ENCODE measurements at regions not wholly inside any gene's neighbourhood (a gene's known extent, or its start where the extent isn't known, plus 50 kb on each side); places are given as distances from the start of the nearest gene placed in this dataset.

DNA sequence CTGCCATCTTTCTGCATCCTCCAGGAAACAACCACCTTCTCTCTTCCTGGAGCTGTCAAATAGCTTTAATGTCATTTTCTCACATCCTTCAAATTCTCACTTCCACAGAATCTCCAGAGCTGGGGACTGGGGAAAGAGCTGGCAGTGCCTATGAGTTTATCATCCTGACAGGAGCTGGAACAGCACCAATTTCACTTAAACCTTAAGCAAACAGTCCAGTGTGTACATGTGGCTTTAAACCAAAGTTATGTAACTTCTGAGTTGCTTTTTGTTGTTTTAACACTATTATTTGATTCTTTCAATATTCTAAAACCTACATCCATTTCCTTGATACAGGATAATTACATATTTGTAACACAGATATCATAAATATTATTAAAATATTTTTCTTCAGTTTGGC is 331.5 kb upstream of the ARGLU1 start:
- no peak for DNase-seq (ENCODE audit: low spot score)
- intact Hi-C loops (cut with DNase I), result no loop called here
- no peak for ATAC-seq

DNA sequence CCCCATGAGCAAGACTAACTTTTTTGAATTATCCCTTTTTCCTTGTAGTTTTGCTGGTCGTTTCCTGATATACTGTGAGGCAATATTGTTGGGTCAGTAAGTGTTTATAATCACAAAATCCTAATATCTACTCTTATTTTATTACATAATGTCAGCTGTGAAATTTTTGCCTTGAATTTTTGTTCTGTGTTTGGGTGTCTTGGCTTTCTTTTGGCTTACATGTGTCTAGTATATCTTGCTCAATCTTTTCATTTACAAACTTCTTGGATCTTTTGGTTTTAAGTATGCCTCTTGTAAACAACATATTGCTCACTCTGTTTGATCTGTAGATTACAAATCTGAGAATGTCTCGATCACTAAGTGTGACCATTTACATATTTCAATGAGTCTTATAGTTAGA is 330.3 kb upstream of the ARGLU1 start:
- DNase-seq (ENCODE audit: low spot score) (no peak), ATAC-seq (no peak)
- intact Hi-C loops (cut with DNase I), result no loop called here

DNA sequence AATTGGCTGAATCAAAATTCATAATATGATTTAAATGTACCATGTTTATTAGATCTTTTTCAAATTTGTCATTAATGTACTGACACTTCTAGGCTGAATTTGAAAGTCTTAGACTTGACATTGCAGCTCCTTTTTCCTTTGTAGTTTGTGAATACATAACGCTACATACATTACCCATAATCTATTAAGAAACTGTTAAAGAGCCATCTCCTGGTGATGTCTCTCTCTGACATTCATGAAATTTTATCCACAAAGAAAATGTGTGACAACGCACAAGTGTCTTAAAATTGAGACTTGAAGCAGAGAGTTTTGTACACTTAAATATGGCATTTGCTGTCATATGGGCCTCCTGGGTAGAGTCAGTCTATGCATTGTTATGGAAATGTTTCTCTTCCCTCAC is 320.2 kb upstream of the ARGLU1 start:
- DNase-seq (ENCODE audit: low spot score) (no peak), ATAC-seq (no peak)
- intact Hi-C loops (cut with DNase I), result no loop called here

DNA sequence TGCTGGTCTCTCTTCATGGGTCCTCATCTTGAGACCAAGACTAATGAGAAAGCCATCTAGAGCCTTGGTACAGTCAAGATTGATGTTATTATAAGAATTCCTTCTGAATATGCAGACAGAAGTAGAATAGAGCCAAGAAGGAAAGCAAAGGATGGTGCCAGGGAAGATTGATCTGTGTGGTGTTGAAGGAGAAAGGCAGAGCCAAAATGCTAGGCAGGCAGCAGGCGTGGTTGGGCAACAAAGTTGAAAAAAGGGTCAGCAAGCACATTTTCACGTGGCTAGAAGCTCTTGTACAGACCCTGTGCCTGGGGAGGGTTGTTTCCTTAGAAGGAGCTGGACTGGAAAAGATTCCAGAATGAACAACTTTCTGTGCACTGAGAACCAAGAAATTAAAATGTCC is 319.7 kb upstream of the ARGLU1 start:
- ATAC-seq, result no peak
- DNase-seq (ENCODE audit: low spot score), result no peak
- intact Hi-C loops (cut with DNase I), result no loop called here

DNA sequence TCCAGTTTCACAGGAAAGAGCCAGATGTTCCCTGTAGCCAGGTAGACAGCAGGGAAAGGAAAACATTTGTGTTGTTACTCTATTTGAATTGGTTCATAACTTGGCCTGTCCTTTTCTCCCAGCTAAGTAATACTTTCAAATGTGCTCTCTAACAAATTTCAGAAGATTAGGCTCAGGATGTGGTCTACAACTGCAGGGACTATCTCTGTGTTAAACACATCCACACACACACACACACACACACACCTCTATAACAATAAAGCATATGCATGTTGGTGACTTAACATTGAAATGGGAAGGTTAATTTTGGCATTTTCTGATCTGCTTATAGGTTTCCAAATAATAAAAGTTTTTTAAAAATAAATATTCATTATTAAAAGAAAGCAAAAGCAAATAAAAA is 316.0 kb upstream of the ARGLU1 start:
- DNase-seq (ENCODE audit: low spot score) (no peak), ATAC-seq (no peak)
- intact Hi-C loops (cut with DNase I), result no loop called here

DNA sequence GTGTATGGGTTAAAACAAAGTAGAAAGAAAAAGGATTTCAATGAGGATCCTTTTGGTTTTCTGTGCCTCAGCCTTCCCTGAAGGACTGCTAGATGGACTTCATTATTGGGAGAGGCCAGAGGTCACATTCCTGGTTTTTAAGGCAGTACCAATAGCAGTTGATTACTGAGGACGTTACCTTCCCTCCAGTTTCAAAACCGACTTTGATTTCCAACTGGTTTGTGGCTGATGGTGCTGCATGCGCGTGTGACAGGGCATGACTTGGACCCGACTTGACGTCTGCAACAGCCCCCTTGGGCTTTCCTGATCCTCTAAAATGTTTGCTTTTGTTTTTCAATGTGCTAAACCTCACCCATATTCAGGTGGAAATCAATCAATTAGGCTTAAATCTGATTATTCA is 314.3 kb upstream of the ARGLU1 start:
- intact Hi-C loops (cut with DNase I), result no loop called here
- DNase-seq (ENCODE audit: low spot score) (no peak), ATAC-seq (peak; percentile 41)

DNA sequence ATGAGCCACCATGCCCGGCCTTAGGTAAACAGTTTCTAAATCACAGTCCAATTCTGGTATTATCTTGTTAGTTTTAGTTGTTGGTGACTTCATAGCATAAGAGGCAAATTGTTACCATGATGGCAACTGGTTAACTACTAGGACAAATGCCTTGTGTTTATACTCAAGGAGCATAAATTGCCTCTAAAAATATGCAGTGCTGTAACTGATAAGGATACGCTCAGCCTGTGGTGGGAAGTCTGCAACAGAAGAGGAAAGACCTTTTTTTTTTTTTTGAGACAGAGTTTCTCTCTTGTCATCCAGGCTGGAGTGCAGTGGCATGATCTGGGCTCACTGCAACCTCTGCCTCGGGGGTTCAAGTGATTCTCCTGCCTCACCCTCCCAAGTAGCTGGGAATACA is 311.9 kb upstream of the ARGLU1 start:
- intact Hi-C loops (cut with DNase I), result loop anchor here (2.0 kb wide), 1 partner anchor 27 kb away; no protein-coding TSS in a partner anchor
- ATAC-seq (no peak), DNase-seq (ENCODE audit: low spot score) (no peak)

DNA sequence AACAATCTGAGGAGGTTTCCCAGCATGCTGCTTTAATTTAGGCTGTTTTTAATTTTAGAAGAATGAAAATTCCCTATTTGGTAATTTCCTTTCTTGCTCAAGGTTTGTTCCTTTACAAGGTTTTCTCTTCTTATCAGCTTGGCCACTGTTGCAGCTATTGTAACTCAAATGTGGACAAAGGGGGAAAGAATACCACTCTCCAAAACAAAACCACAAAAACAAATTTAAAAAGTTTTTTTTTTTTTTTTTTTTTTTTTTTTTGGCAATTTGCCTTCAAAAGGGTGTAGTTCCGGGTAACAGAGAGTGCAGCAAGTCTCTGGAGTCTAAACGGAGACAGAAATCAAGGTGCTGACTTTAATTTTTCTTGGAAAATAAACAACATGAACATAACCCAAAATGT is 306.4 kb upstream of the ARGLU1 start:
- DNase-seq (ENCODE audit: low spot score), result no peak
- ATAC-seq, result peak; percentile 22
- intact Hi-C loops (cut with DNase I), result no loop called here

DNA sequence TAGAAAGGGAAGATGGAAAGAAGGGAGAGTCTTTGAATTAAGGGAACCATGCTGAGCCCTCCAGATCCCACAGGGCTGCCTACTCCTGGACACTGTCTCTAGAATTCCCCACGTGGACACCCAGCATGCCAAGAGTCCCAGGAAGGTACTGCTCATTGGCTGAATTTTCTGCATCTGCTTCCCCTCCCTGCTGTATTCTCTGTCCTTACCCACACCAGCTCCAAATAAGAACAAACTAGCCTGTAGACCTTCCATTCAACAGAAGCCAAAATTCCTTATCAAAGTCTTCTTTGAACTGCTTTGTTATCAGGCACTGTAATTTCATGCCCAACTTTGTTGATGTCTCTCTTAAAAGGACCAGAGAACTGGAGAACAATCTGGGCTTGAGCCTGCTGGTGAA is 305.9 kb upstream of the ARGLU1 start:
- intact Hi-C loops (cut with DNase I), result no loop called here
- DNase-seq (ENCODE audit: low spot score) (no peak), ATAC-seq (no peak)

DNA sequence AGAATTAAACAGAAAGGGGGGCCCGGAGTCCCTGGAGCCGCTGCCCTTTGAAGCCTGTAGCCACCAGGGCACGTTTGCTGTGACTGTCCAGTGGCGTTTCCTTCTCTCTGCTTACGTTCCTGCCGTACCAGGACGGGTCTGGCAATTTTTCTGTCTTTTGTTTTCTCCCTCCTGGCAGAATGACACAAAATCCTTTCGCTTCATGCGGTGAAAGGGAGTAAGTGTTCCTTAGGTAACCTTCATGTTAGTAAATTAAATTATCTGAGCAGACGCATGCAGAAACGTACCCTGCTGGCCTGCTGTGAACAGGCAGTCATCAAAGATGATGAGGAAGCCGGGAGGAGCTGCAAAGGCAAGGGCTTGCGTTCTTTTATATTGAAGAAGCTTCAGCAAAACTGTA is 299.3 kb upstream of the ARGLU1 start:
- intact Hi-C loops (cut with DNase I), result no loop called here
- DNase-seq (ENCODE audit: low spot score) (no peak), ATAC-seq (peak; percentile 62)

DNA sequence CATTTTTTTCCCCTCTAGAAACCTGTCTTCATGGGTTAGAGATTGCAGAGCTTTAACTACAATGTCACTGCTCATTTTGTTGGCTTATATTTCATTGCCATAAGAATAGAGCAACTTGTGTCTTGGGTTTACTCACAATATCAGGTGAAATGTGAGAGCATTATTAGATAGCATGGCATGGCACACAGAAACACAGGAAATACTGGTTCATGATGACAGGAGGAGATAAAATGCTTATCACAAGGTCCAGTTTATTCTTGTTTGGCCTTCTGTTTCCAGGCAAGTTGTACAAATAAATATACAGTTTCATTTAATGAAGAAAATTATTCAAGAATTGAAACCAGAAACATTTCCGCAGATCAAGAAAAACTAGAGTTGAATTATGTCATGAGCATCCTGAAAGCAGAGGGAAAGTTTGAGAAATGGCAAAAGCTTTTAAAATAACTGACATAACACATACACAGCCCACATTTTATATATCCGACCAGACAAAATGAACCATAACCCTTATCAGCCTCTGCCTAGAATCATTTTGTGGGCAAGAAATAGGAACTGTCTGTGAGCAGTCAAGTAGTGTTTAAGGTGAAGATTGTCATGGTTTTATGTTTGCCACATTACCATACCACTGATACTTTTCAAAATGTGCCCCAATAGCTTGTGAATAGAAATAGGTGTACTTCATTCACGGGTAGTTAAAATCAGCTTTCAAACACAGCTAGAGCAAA is 297.9 kb upstream of the ARGLU1 start:
- no peak for ATAC-seq
- DNase-seq (ENCODE audit: low spot score), result no peak
- intact Hi-C loops (cut with DNase I), result no loop called here

DNA sequence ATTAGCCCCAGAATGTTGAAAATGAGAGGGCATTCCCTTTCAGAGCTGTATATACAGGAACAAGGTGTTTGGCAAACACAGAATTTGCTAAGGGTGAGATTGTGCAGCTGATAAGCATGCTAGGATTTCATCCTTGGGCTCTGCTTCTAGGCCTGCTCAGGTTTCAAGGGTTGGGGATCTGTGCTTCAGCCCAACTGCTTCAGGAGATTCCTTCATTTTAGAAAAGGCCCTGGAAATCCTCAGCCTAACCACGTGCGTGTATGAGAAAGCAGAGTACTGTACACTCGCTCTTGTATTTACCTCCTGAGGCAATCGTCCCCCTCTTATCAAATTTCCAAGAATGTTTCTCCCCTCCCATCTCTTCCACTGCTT is 291.6 kb upstream of the ARGLU1 start:
- DNase-seq (ENCODE audit: low spot score), result no peak
- no peak for ATAC-seq
- intact Hi-C loops (cut with DNase I), result no loop called here

DNA sequence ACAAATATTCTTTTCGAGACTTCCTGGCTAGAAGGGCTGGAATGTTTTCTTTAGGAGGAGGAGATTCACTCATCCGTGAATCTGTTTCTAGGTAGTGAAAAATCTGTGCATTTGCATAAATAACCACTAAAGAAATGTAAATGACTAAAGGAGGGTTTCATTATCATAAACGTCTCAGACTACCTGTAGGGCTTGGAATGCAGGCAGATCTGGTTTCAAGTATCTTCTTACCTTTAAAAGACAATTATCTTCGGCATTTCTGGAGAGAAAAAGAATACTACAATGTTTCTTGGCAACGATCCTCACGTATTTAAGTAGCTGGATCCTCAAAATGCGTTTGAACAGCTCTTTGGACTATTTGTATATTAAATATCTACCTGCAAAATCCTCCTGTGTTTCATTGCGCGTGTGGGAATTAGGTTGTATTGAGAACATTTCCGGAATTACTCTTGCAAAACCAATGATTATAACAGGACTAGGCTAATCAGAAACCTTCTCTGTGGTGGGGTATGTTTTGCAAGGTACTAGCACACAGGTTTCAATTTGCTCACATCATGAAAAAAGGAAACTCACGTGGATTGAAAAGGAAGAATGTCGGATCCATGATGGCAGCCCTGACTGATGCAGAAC is 291.1 kb upstream of the ARGLU1 start:
- intact Hi-C loops (cut with DNase I), result no loop called here
- no peak for ATAC-seq
- no peak for DNase-seq (ENCODE audit: low spot score)

DNA sequence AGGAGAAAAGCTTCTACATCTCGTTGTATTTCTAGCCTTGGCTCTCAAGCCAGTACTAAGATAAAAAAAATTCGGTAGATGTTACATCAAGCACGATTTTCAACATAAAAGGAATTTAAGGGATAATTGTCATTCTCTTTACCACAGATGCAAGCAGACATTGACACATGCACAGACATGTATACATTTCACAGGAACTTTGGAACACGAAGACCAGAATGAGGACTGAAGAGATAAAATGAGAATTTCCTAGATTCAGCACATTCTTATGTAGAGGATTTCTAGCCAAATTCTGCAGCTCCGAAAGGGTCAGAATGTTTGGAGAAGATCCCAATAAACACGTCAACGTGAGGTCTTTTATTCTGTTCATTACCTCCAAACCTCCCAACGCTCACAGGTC is 284.5 kb upstream of the ARGLU1 start:
- ATAC-seq, result no peak
- intact Hi-C loops (cut with DNase I), result no loop called here

DNA sequence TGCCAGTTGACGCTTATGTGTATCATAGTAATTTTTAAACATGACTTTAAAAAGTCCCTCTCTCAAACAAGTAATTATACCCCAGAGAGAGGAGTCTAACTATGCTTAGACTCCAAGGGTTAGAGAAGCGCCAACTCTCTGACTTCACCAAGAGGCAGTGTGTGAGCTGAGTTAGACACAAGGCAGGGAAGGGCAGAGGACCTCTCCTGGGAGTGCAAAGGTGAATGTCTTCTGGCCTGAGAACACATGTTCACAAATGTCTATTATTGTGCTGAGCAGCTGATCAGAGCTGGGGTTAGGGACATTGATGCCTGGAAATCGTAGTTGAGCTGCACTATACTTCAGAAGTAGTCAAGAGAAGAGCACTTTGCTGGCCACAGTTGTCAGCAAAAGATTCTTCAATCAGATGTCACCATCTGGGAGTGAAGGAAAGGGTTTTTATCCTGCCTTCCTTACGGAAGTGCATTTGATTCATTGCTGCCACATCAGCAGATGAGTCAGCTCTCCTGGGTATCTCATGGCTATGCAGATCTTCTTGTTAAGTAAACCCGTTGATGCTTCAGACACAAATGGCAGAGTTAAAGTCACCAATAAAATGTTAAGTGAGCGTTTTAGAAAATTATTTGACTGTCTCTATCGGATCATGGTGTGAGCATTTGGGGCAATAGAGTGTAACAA is 283.2 kb upstream of the ARGLU1 start:
- DNase-seq (ENCODE audit: low spot score), result no peak
- no peak for ATAC-seq
- intact Hi-C loops (cut with DNase I), result no loop called here

More for the DNA sequence above, 284.5 kb upstream of the ARGLU1 start:
- no peak for DNase-seq (ENCODE audit: low spot score)

DNA sequence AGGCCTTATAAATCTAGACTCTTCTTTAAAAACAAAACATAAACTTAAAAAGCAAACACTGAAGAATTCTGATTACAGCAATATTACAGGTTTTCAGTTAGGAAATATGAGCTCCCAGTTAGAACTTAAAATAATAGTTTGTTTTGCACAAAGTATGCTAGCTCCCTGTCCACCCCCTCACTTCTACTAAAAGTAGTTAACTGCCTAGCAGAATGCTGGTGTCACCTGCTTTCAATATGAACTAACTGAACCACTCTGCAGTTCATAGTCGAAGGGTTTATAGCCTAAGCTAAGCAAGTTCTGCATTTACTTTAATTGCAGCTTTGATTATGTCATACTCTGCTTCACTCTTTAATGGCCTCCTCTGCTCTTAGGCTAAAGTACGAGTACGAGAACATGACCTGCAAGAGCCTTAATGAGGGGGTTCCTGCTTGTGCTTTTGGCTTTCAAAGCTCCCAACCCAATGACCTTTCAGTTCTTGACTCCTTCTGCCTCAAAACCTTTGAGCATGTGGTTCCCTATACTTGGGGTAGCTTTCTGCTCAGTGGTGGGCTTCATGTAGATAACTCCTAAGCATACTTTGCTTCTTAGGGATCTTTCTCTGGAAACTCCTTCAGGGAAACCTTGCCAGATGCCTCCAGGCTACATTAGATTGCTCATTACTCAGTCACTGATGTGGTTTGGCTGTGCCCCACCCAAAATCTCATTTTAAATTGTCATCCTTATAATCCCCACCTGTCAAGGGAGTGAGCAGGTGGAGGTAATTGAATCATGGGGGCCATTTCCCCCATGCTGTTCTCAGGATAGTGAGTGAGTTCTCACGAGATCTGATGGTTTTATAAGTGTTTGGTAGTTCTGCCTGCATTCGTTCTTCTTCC is 278.9 kb upstream of the ARGLU1 start:
- ATAC-seq (no peak), DNase-seq (ENCODE audit: low spot score) (no peak)
- intact Hi-C loops (cut with DNase I), result no loop called here

DNA sequence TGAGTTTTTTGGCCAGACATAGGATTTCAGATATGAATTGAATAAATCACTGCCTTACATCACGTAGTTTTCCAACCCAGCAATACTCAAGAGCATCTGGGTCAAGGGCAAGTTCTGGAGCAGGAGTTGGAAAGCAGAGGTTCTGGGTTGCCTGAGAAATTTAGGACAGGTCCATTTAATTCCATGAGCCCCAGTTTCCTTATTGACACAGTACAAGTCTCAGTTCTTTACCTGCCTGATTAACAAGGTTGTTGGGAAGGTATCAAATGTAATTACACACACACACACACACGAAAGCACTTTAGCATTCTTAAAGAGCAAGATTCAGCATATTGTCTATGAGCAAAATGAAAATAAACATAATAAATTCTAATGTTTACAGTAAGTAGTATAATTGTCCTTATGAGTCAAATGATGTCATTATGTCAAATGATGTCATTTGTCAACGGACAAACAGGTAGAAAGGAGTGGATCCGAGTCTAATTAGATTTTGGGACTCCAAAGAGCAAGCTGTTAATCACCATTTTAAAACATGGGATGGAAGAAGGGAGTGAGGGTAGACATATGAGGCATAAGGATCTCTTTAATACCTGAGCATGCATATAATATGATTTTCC is 268.4 kb upstream of the ARGLU1 start:
- no peak for ATAC-seq
- DNase-seq (ENCODE audit: low spot score), result no peak
- intact Hi-C loops (cut with DNase I), result no loop called here

DNA sequence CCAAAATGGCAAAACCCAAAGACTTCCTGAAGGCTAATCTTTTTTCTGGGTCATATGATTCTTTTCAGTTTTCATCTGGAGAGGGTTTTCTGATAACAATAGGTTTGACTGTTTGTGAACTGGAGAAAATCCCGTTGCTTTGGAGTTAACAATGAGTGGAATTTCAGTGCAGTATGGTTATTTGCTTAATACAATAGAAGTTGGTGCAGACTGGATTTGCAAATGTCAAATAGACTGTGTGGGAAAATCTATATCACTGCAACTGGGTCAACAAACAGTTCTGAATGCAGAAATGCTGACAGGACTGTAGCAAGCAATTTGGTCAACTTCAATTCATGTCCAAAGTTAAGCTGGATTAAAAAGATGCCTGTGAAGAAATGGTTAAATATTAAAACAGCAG is 267.5 kb upstream of the ARGLU1 start:
- DNase-seq (ENCODE audit: low spot score) (no peak), ATAC-seq (no peak)
- intact Hi-C loops (cut with DNase I), result no loop called here

DNA sequence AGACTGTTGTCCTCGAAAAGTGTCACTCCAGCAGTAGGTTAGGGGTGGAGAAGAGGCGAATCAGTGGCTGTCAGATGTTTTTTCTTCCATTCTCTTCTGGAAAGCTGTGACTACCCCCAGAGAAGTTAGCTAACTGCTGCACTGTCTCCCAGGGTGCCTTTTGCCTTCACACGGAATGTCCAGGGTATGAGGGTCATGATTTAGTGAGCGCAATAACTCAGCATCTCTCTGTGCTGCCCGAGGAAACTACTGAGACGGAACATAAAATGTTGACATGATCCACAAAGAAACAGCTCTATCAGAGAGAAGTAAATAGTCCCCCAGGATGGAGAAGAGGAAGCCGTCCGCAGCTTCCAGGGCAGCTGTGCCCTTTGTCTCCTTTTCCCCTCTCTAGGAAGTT is 254.0 kb upstream of the ARGLU1 start:
- DNase-seq (ENCODE audit: low spot score) (no peak), ATAC-seq (no peak)
- intact Hi-C loops (cut with DNase I), result no loop called here
